ENCODE measurements at regions not wholly inside any gene's neighbourhood (a gene's known extent, or its start where the extent isn't known, plus 50 kb on each side); places are given as distances from the start of the nearest gene placed in this dataset.

- no peak overlapping the region for H3K4me2 ChIP-seq (ENCODE audit: low read depth, low read length, poor library complexity, severe bottlenecking)
- no peak for DNase-seq
- H2AFZ ChIP-seq (ENCODE audit: low read length) = no peak overlapping the region
- H4K20me1 ChIP-seq (ENCODE audit: insufficient read depth, low read depth, low read length) = no peaks in the 10 kb centered on the region
- H3K9me2 ChIP-seq (replicated peaks; ENCODE audit: insufficient read depth, low read length) = no peaks in the 10 kb centered on the region
- no peaks in the 10 kb centered on the region for H3K36me3 ChIP-seq (ENCODE audit: insufficient read depth, low read length)
- no peak overlapping the region for H3K4me3 ChIP-seq (ENCODE audit: low read length)
- H3K9me3 ChIP-seq (ENCODE audit: low read length) = peaks cover 19% of the 10 kb centered on the region
- no peak overlapping the region for H3K9ac ChIP-seq (ENCODE audit: low read length)
- H3K27me3 ChIP-seq (ENCODE audit: low read length) = no peaks in the 10 kb centered on the region
- no peaks in the 10 kb centered on the region for H3K79me2 ChIP-seq (ENCODE audit: low read length)
- no peak overlapping the region for H3K27ac ChIP-seq (ENCODE audit: low read length)
- no peaks in the 10 kb centered on the region for H3K4me1 ChIP-seq (ENCODE audit: low read length)
Measured at GRCh38 chr12:115140981-115141655, 457.1 kb upstream of the TBX3 start.

- H3K9me3 ChIP-seq (ENCODE audit: low read length) = peaks cover 17% of the 10 kb centered on the region
- no peak overlapping the region for H3K9ac ChIP-seq (ENCODE audit: low read length)
- H3K79me2 ChIP-seq (ENCODE audit: low read length) = no peaks in the 10 kb centered on the region
- no peak overlapping the region for H3K27ac ChIP-seq (ENCODE audit: low read length)
- H3K4me1 ChIP-seq (ENCODE audit: low read length) = no peaks in the 10 kb centered on the region
- no peak overlapping the region for H2AFZ ChIP-seq (ENCODE audit: low read length)
- H3K4me2 ChIP-seq (ENCODE audit: low read depth, low read length, poor library complexity, severe bottlenecking) = no peak overlapping the region
- no peak for DNase-seq
- H4K20me1 ChIP-seq (ENCODE audit: insufficient read depth, low read depth, low read length) = no peaks in the 10 kb centered on the region
- no peak overlapping the region for H3K4me3 ChIP-seq (ENCODE audit: low read length)
- no peaks in the 10 kb centered on the region for H3K9me2 ChIP-seq (replicated peaks; ENCODE audit: insufficient read depth, low read length)
- H3K27me3 ChIP-seq (ENCODE audit: low read length) = no peaks in the 10 kb centered on the region
- H3K36me3 ChIP-seq (ENCODE audit: insufficient read depth, low read length) = no peaks in the 10 kb centered on the region
Measured at GRCh38 chr12:115137812-115138521, 454.0 kb upstream of the TBX3 start.

GRCh38 chr12:115135800-115136211 lies 451.8 kb upstream of the TBX3 start:
- H3K79me2 ChIP-seq (ENCODE audit: low read length) = no peaks in the 10 kb centered on the region
- H3K27ac ChIP-seq (ENCODE audit: low read length) = no peak overlapping the region
- H3K9me3 ChIP-seq (ENCODE audit: low read length) = peaks cover 17% of the 10 kb centered on the region
- H3K4me1 ChIP-seq (ENCODE audit: low read length) = no peaks in the 10 kb centered on the region
- no peak overlapping the region for H3K4me3 ChIP-seq (ENCODE audit: low read length)
- no peaks in the 10 kb centered on the region for H4K20me1 ChIP-seq (ENCODE audit: insufficient read depth, low read depth, low read length)
- H2AFZ ChIP-seq (ENCODE audit: low read length) = no peak overlapping the region
- no peaks in the 10 kb centered on the region for H3K9me2 ChIP-seq (replicated peaks; ENCODE audit: insufficient read depth, low read length)
- H3K4me2 ChIP-seq (ENCODE audit: low read depth, low read length, poor library complexity, severe bottlenecking) = no peak overlapping the region
- no peak for DNase-seq
- H3K9ac ChIP-seq (ENCODE audit: low read length) = no peak overlapping the region
- H3K36me3 ChIP-seq (ENCODE audit: insufficient read depth, low read length) = no peaks in the 10 kb centered on the region
- no peaks in the 10 kb centered on the region for H3K27me3 ChIP-seq (ENCODE audit: low read length)

- no peaks in the 10 kb centered on the region for H4K20me1 ChIP-seq (ENCODE audit: insufficient read depth, low read depth, low read length)
- no peaks in the 10 kb centered on the region for H3K27me3 ChIP-seq (ENCODE audit: low read length)
- no peaks in the 10 kb centered on the region for H3K79me2 ChIP-seq (ENCODE audit: low read length)
- no peak overlapping the region for H2AFZ ChIP-seq (ENCODE audit: low read length)
- H3K9me2 ChIP-seq (replicated peaks; ENCODE audit: insufficient read depth, low read length) = no peaks in the 10 kb centered on the region
- peaks cover 12% of the 10 kb centered on the region for H3K9me3 ChIP-seq (ENCODE audit: low read length)
- H3K4me3 ChIP-seq (ENCODE audit: low read length) = no peak overlapping the region
- no peaks in the 10 kb centered on the region for H3K36me3 ChIP-seq (ENCODE audit: insufficient read depth, low read length)
- H3K4me2 ChIP-seq (ENCODE audit: low read depth, low read length, poor library complexity, severe bottlenecking) = no peak overlapping the region
- no peak overlapping the region for H3K27ac ChIP-seq (ENCODE audit: low read length)
- H3K9ac ChIP-seq (ENCODE audit: low read length) = no peak overlapping the region
- DNase-seq = no peak
- no peaks in the 10 kb centered on the region for H3K4me1 ChIP-seq (ENCODE audit: low read length)
Measured at GRCh38 chr12:115134298-115134697, 450.3 kb upstream of the TBX3 start.

GRCh38 chr12:115132905-115133304 lies 448.9 kb upstream of the TBX3 start:
- Histone ChIP-seq H3K27me3 (ENCODE audit: low read length) (no peaks in the 10 kb centered on the region), H3K36me3 (ENCODE audit: insufficient read depth, low read length) (no peaks in the 10 kb centered on the region), H4K20me1 (ENCODE audit: insufficient read depth, low read depth, low read length) (no peaks in the 10 kb centered on the region), H3K9me3 (ENCODE audit: low read length) (peaks cover 7% of the 10 kb centered on the region), H3K9ac (ENCODE audit: low read length) (no peak overlapping the region), H3K4me1 (ENCODE audit: low read length) (no peaks in the 10 kb centered on the region), H3K9me2 (replicated peaks; ENCODE audit: insufficient read depth, low read length) (no peaks in the 10 kb centered on the region), H2AFZ (ENCODE audit: low read length) (no peak overlapping the region), H3K27ac (ENCODE audit: low read length) (no peak overlapping the region), H3K4me2 (ENCODE audit: low read depth, low read length, poor library complexity, severe bottlenecking) (no peak overlapping the region), H3K79me2 (ENCODE audit: low read length) (no peaks in the 10 kb centered on the region), H3K4me3 (ENCODE audit: low read length) (no peak overlapping the region)
- DNase-seq = no peak

- H3K79me2 ChIP-seq (ENCODE audit: low read length) = no peaks in the 10 kb centered on the region
- no peak overlapping the region for H3K4me2 ChIP-seq (ENCODE audit: low read depth, low read length, poor library complexity, severe bottlenecking)
- H4K20me1 ChIP-seq (ENCODE audit: insufficient read depth, low read depth, low read length) = no peaks in the 10 kb centered on the region
- no peak overlapping the region for H3K9ac ChIP-seq (ENCODE audit: low read length)
- H3K36me3 ChIP-seq (ENCODE audit: insufficient read depth, low read length) = no peaks in the 10 kb centered on the region
- no peaks in the 10 kb centered on the region for H3K27me3 ChIP-seq (ENCODE audit: low read length)
- H3K9me3 ChIP-seq (ENCODE audit: low read length) = 0 out of 2 replicates have a peak, but pooled peaks cover 3% of the 10 kb centered on the region
- no peaks in the 10 kb centered on the region for H3K9me2 ChIP-seq (replicated peaks; ENCODE audit: insufficient read depth, low read length)
- no peak for DNase-seq
- H3K27ac ChIP-seq (ENCODE audit: low read length) = no peak overlapping the region
- H3K4me1 ChIP-seq (ENCODE audit: low read length) = no peaks in the 10 kb centered on the region
- H3K4me3 ChIP-seq (ENCODE audit: low read length) = no peak overlapping the region
- no peak overlapping the region for H2AFZ ChIP-seq (ENCODE audit: low read length)
Measured at GRCh38 chr12:115132145-115132544, 448.2 kb upstream of the TBX3 start.

GRCh38 chr12:115129727-115130126 lies 445.8 kb upstream of the TBX3 start:
- Histone ChIP-seq H3K36me3 (ENCODE audit: insufficient read depth, low read length) (no peaks in the 10 kb centered on the region), H3K79me2 (ENCODE audit: low read length) (no peaks in the 10 kb centered on the region), H3K4me2 (ENCODE audit: low read depth, low read length, poor library complexity, severe bottlenecking) (no peak overlapping the region), H3K9me2 (replicated peaks; ENCODE audit: insufficient read depth, low read length) (no peaks in the 10 kb centered on the region), H3K9me3 (ENCODE audit: low read length) (peaks cover 7% of the 10 kb centered on the region; the same call in 1 of the 2 replicates), H4K20me1 (ENCODE audit: insufficient read depth, low read depth, low read length) (no peaks in the 10 kb centered on the region), H3K4me1 (ENCODE audit: low read length) (no peaks in the 10 kb centered on the region), H3K27me3 (ENCODE audit: low read length) (no peaks in the 10 kb centered on the region), H2AFZ (ENCODE audit: low read length) (no peak overlapping the region), H3K27ac (ENCODE audit: low read length) (no peak overlapping the region), H3K4me3 (ENCODE audit: low read length) (no peak overlapping the region), H3K9ac (ENCODE audit: low read length) (no peak overlapping the region)
- DNase-seq = no peak

- H3K4me1 ChIP-seq (ENCODE audit: low read length) = no peaks in the 10 kb centered on the region
- no peak overlapping the region for H3K4me2 ChIP-seq (ENCODE audit: low read depth, low read length, poor library complexity, severe bottlenecking)
- no peaks in the 10 kb centered on the region for H3K27me3 ChIP-seq (ENCODE audit: low read length)
- no peak overlapping the region for H3K9ac ChIP-seq (ENCODE audit: low read length)
- peaks cover 11% of the 10 kb centered on the region for H3K9me3 ChIP-seq (ENCODE audit: low read length)
- no peak overlapping the region for H3K27ac ChIP-seq (ENCODE audit: low read length)
- H2AFZ ChIP-seq (ENCODE audit: low read length) = no peak overlapping the region
- H3K4me3 ChIP-seq (ENCODE audit: low read length) = no peak overlapping the region
- no peaks in the 10 kb centered on the region for H3K9me2 ChIP-seq (replicated peaks; ENCODE audit: insufficient read depth, low read length)
- no peak for DNase-seq
- H3K79me2 ChIP-seq (ENCODE audit: low read length) = no peaks in the 10 kb centered on the region
- no peaks in the 10 kb centered on the region for H3K36me3 ChIP-seq (ENCODE audit: insufficient read depth, low read length)
- no peaks in the 10 kb centered on the region for H4K20me1 ChIP-seq (ENCODE audit: insufficient read depth, low read depth, low read length)
Measured at GRCh38 chr12:115121053-115121452, 437.1 kb upstream of the TBX3 start.

Data from Karpas-422 (cell line).